HG03469 (cell line): ENCODE measurements at regions not wholly inside any gene's neighbourhood (a gene's known extent, or its start where the extent isn't known, plus 50 kb on each side); places are given as distances from the start of the nearest gene placed in this dataset.

Experiments
- ATAC-seq: cut with Tn5 transposase; IDR thresholded peaks from one replicate; pipeline ENCODE4 v1.9.1; 2021; ENCODE audit warnings: mild to moderate bottlenecking, moderate library complexity, moderate number of reproducible peaks; ENCODE audit not compliant: unreplicated experiment

DNA sequence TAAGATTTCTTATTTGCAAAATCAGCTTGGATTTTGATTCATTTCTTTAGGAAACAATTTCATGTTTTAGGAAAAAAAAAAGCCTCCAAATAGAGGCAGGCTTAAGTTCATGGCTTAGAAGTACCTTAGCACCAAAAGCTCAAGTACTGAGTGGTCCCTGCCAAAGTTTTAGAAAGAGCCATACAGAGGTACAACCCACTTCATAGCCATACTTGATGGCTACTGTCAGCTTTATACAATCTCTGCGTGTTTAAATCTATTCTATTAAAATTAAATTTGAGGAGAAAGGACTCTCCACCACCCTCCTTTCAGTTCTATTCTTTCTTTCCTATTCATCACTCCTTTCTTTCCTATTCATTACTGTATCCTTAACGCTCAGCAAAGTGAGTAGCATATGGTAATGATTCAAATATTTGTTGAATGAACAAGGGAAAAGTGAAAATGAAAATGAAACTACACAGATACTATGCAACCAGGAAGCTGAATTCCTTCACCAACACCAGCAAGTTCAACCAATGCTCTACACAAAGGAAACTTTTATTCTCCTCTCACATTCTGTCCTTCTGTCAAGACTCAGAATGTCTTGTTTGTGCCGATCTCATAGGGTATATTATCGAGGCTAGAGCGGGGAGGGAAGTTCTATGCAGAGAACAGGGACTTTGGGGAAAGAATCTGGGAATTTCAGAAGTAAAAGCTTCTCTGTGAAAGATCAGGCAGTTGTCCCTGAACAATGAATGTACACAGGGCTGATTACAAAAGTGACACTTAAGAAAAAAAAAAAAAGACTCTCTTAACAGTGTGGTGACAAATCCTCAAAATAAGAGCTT, 138.6 kb upstream of the SPEF2 start:
- no peak for ATAC-seq

DNA sequence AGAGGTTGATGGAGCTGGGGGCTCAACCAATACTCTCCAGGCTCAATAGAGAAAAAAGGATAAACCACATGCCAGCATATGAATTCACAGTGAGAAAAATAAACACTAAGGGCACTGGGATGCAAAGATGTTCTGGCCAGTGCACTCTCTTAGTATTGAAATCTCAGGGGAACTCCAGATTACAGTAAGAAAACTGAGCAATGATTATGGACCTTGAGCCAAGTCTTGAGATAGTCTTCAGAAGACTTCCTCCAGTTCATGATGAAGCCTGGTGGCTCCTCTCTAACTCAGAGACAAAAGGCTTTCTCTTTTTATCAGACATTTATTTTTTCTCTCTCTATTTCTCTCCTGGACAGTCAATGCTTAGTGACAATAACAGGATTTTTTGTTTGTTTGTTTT, 139.8 kb upstream of the SPEF2 start:
- no peak for ATAC-seq

DNA sequence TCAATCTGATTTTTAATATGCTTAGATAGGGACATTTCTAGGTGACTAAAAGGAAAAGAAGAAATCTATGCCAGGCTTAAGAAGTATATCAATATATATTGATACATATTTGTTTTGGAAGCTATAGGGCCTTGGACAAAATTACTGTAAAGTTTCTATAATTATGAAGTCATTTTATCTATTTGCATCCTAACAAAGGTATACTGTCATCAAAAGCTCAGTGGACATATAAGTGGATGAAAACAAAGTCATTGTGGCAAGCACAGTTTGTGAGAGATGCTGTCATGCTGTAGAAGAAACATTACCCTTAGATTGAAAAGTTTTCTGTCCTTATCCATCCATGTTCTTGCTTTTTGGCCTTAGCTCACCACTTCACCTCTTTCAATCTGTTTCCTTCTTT, 140.3 kb upstream of the SPEF2 start:
- ATAC-seq = no peak

DNA sequence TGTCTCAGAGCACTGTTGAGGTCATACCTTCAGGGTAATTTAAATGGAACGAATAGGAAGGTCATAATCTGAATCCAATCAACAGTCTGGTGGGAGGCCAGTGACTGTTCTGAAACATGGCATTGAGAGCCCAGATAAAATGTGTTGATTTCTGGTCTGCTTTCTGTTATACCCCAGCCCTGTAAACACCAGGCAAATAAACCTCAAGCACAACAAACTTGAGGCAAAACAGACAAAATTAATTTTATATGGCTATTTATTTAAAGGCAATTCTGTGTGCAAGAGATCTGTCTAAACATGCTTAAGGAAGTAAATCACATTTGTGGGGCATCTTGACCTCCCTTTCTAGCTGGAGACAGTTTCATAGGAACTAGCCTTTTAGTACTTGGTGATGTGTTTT, 140.9 kb upstream of the SPEF2 start:
- ATAC-seq = no peak

DNA sequence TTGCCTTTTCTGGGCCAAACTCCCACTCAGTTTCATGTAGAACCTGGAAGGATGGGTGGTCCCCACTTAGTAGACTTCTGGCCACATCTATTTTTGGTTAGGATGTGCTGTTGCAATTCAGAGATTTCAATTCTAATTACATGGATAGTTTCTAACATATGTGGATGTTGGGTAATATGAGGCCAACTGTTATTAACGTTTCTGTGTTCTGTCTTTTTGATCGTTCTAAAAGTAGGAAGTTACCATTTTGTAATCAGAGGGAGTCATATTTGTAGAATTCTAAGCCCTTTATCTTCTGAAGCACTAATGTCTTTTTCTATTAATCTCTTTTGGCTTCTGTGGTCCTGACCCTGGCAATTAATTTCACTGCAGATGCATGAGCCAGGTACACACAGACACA, 141.6 kb upstream of the SPEF2 start:
- ATAC-seq = no peak

DNA sequence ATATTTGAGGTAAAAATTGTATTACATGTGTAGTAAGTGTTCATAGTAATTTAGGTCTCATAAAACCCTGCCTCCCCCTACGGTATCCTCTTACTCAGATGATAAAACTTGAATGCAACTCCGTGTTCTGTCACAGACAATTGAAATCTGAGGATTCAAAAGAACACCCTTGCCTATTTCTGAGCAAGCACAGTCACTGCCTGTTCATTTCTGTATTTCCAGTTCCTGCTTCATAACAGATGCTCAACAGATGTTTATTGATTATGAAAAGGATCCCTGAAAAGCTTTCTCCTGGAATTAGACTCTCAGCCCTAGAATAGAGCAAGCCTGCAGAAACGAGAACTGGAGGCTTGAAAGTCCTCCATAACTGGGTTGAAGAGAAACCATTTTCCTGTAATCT, 144.1 kb upstream of the SPEF2 start:
- ATAC-seq = no peak

DNA sequence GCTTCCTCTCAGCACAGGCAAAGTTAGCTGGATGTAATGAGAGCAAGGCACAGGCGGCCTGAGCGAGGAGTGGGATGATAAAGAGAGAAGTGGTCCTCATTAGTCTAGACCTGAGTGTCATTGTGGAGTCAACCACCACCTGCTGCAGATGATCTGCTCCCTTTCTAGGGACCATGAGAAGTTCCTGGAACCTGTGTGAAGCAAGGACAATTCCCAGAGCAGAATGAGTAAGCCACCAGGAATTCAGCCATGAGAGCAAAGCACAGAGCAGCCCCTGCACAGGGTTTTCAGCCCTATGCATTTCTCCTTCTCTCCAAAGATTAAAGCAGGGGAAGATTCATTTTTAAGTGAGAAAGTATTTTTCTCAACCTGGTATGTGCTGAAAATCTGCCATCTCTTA, 146.8 kb upstream of the SPEF2 start:
- no peak for ATAC-seq

DNA sequence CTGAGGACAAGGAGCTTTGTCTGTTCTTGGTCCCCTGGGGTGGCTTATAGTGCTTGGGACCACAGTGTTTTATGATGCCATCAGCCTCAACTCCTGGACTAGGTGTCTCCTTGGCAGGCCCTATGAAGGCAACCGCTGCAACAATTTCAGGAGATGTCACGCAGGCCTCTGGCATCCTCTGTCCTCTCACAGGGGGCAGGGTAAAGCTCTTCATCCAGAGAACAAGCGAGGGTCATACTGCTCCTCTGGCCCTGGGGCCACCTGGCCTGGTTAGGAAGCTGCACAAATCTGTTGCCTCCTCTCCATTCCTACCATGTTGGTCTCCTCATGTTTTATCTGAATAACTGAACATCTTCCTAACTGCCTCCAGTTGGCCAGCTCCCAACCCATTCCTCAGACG, 148.9 kb upstream of the SPEF2 start:
- no peak for ATAC-seq

DNA sequence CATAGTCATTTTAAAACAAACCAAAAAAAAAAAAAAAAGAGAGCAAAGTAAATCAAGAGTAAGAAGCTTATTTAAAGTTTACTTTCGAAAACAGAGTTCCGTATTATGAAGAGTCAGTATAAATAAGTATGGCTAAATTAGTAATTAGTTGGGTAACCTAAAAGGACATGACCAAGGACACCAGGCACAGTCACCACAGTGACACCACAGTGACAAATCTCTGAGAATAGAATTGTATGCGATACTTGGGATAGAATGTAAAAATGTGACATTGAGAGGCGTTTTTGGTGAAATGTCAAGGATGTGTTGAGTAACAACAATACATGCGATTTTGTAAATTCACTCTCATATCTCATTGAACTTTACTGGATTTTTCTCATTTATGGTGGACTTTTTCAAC, 150.9 kb upstream of the SPEF2 start:
- ATAC-seq = no peak

DNA sequence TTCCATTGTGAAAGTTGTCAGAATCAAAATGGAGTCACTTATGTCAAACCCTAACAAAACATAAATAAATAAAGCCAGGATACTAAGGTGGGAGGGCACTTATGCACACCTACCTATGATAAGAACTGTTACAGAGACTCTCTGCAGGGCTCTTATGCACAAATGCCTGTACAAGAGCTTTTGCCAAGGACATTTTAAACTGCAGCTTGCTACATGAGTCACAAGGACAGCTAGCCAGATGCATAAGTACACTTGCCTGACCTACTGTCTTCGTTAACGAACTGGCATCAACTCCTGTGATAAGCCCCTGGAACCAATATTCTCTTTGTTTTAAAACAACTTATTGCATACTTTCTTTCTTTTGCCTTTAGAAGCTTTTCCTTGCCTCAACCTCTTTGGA, 152.9 kb upstream of the SPEF2 start:
- no peak for ATAC-seq

DNA sequence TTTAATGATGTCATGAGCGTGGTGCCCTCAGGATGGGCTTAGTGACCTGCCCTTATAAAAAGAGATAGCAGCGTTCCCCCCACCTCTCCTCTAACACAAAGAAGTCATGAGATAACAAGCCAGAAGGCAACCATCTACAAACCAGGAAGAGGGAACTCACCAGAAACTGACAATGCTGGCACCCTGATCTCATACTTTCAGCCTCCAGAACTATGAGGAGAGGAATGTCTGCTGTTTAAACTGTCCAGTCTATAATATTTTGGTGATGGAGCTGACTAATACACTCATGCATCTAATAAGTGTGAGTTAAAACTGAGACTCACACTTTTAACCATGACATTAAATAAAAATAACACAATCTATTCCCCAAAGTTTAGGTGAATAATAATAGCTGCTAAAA, 156.1 kb upstream of the SPEF2 start:
- no peak for ATAC-seq

DNA sequence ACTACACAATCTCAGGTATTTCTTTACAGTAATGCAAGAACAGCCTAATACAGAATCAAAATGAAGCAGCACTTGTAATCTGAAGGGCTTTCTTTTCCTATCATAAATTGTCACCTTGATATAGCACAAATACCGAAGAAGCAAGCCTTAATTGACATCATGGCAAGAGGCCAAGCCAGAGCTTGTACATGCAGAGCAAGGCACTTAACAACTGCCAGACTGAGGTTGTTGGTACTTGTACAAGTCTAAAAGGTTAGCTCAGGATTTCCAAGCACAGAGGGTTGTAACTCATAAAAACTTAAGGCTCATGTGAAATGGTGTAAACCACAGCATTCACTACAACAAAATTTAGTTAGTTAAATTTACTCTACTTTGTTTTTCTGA, 158.8 kb upstream of the SPEF2 start:
- no peak for ATAC-seq

DNA sequence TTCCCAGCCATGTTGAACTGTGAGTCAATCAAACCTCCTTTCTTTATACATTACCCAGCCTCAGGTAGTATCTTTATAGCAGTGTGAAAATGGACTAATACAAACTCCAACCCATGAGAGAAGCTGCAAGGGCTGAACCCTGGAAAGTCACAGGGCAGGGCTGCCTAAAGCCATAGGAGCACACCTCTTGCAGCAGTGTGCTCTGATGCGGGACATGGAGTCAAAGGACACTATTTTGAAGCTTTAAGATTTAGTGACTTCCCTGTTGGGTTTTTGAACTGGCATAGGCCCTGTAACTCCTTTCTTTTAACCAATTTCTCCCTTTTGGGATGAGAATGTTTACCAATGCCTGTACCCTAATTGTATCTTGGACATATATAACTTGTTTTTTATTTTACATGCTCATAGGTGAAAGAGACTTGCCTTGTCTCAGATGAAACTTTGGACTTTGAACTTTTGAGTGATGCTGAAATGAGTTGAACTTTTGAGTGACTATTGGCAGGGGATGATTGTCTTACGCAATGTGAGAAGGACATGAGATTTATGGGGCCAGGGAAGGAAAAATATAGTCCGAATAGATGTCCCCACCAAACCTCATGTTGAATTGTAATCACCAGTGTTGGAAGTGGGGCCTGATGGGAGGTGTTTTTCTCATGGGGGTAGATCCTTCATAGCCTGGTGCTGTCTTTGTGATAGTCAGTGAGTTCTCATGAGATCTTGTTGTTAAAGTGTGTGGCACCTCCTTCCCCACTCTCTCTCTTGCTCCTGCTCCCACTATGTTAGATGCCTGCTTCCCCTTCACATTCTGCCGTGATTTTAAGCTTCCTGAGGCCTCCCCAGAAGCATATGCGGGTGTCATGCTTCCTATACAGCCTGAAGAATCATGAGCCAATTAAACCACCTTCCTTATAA, 159.5 kb upstream of the SPEF2 start:
- no peak for ATAC-seq

DNA sequence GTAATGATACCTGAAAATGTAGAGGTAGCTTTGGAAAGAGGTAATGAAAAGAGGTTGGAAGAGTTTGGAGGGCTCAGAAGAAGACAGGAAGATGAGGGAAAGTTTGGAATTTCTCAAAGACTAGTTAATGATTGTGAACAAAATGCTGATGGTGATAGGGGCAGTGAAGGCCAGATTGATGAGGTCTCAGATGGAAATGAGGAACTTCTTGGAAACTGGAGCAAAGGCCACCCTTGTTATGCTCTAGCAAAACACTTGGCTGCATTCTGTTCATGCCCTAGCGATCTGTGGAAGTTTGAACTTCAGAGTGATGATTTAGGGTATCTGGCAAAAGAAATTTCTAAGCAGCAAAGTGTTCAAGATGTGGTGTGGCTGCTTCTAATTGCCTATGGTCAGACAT, 161.2 kb upstream of the SPEF2 start:
- no peak for ATAC-seq

DNA sequence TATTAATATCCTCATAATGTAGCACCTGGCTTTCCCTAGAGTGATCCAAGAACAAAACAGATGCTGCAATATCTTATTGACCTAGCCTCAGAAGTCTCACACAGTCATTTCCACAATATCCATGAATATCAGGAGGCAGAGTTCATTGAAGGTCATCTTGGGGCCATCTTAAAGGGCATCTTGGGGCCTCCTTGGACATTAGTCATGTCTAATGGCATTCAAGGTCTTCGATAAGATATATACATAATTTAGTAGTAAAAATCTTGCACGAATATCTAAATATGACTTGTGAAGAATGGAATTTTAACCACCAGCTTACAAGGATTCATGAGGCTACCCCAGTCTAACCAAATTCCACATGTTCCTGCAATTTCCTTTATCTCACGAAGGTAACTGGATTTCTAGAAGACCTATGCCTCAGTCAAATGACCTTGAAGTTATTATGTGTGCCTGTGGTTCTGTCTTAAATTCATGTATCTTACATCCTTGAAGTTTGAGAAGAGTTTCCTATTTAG, 163.6 kb upstream of the SPEF2 start:
- ATAC-seq = no peak

DNA sequence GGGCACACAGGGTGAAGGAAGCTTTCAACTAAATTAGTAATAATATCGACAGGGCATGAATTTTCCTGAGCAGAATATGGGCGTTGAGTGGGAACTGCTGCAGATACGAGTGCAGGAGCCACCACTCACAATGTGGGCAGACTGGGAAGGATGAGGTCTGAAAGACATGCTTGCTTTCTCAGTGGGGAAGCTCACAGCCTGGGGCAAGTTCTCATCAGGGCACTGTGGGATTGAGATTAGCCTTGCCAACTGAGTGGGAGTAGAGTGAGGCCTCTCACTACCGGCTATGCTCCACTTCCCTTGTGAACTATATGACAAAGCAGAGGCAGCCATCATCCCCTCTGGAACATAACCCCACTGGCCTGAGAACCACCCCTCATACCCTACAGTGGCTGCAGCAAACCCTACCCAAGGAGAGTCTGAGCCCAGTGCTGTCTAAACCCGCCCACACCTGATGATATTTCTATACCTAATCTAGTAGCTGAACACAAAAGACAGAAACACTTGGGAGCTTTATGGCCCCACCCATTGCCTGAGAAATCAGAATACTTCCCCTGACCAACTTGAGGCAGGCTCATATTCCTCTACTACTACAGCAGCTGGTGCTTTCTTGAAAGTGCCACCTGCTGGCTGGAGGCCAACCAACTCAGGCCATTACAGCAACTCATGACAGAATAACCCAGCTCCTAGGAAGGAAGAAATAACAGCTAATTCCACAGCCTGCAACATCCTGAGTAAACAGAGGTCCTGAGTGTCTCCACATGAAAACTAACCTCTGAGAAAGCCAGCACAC, 173.7 kb upstream of the SPEF2 start:
- no peak for ATAC-seq

DNA sequence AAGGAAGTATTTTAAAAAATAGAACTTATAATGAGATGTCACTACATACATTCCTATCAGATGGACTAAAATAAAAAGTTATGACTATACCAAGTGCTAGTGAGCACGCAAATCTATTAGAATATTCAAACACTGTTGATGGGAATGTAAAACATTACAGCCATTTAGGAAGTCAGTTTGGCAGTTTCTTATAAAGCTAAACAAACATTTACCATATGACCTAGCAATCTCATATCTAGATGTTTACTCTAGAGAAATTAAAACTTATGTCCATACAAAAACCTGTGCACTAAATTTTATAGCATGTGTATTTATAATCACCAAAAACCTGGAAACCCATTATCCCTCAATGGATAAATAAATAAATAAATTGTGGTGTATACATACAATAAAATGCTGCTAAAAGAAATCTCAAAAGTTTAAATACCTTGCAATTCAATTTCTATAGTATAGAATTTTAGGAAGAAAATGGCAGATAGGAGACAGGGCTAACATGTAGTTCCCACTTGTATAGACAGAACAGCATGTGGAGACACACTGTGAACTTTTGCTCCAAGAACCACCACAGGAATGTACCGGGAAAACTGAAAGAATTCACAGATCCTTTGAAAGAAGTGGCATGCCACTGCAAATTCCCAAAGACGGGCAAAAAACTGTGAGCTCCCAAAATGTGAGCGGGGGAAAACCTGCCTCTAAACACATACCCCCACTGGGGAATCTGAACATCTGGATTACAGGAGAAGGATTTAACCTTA, 174.6 kb upstream of the SPEF2 start:
- ATAC-seq = no peak

DNA sequence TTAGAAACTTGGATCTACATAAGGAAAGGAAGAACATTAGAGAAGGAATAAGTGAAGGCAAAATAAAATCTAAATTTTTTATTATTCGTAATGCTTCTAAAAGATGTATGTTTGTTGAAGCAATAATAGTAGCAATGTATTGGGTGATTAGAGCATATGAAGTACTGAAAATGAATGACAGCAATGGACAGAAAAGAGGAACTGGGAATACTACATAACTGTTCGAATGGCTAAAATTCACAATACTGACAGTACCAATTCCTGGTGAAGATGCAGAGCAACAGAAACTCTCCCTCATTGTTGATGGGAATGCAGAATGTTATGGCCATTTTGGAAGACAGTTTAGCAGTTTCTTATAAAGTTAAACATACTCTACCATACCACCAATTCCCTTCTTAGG, 177.3 kb upstream of the SPEF2 start:
- no peak for ATAC-seq

DNA sequence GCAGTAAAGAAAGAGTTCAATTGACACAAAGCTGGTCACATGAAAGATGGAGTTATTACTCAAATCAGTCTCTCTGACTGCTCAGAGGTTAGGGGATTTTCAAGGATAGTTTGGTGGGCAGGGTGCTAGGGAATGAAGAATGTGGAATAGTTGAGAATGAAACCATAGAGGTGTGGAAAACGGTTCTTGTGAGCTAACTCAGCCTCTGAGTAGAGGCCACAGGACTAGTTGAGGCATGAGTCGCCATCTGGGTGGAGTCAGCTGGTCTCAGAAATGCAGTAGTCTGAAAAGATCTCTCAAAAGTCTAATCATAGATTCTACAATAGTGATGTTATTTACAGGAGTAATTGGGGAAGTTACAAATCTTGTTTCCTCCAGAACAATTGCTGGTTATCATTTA, 178.9 kb upstream of the SPEF2 start:
- no peak for ATAC-seq

DNA sequence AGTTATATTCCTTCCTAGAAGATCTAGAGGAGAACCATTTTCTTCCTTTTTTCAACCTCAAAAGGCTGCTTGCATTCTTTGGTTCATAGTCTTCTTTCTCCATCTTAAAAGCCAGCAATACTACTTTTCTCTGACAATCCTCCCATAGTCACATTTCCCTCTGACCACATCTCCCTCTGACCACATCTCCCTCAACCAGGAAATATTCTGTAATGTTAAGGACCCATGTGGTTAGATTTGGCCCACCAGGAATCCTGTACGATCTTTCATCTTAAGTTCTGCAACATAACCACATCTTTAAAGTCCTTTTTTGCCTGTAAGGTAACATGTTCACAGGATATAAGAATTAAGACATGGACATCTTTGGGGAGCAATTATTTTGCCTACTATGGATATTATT, 179.4 kb upstream of the SPEF2 start:
- no peak for ATAC-seq
